ENCODE measurements at regions not wholly inside any gene's neighbourhood (a gene's known extent, or its start where the extent isn't known, plus 50 kb on each side); places are given as distances from the start of the nearest gene placed in this dataset.

- Histone ChIP-seq H3K4me1 (ENCODE audit: insufficient read depth) (no peaks in the 10 kb centered on the region), H3K27ac (ENCODE audit: low read depth) (no peak overlapping the region), H3K36me3 (ENCODE audit: insufficient read depth) (no peaks in the 10 kb centered on the region), H3K4me3 (ENCODE audit: low read depth, low read length) (no peak overlapping the region)
- WGBS: 63% methylated on average over 3 of the region's 3 CpGs
- no peak for DNase-seq (ENCODE audit: extremely low spot score)
Measured at GRCh38 chr9:4404156-4404555, 86.1 kb upstream of the SLC1A1 start.

GRCh38 chr9:4402501-4402900 lies 87.8 kb upstream of the SLC1A1 start:
- no peak overlapping the region for H3K4me3 ChIP-seq (ENCODE audit: low read depth, low read length)
- no peaks in the 10 kb centered on the region for H3K36me3 ChIP-seq (ENCODE audit: insufficient read depth)
- H3K4me1 ChIP-seq (ENCODE audit: insufficient read depth): no peaks in the 10 kb centered on the region
- H3K27ac ChIP-seq (ENCODE audit: low read depth): no peak overlapping the region
- DNase-seq (ENCODE audit: extremely low spot score): no peak

- H3K4me1 ChIP-seq (ENCODE audit: insufficient read depth): no peaks in the 10 kb centered on the region
- WGBS: 92% methylated on average over 3 of the region's 3 CpGs
- H3K4me3 ChIP-seq (ENCODE audit: low read depth, low read length): no peak overlapping the region
- no peak for DNase-seq (ENCODE audit: extremely low spot score)
- no peaks in the 10 kb centered on the region for H3K36me3 ChIP-seq (ENCODE audit: insufficient read depth)
- no peak overlapping the region for H3K27ac ChIP-seq (ENCODE audit: low read depth)
Measured at GRCh38 chr9:4400731-4401130, 89.5 kb upstream of the SLC1A1 start.

GRCh38 chr9:4397917-4398316 lies 92.4 kb upstream of the SLC1A1 start:
- WGBS: 74% methylated on average over 2 of the region's 2 CpGs
- no peaks in the 10 kb centered on the region for H3K4me1 ChIP-seq (ENCODE audit: insufficient read depth)

DNA sequence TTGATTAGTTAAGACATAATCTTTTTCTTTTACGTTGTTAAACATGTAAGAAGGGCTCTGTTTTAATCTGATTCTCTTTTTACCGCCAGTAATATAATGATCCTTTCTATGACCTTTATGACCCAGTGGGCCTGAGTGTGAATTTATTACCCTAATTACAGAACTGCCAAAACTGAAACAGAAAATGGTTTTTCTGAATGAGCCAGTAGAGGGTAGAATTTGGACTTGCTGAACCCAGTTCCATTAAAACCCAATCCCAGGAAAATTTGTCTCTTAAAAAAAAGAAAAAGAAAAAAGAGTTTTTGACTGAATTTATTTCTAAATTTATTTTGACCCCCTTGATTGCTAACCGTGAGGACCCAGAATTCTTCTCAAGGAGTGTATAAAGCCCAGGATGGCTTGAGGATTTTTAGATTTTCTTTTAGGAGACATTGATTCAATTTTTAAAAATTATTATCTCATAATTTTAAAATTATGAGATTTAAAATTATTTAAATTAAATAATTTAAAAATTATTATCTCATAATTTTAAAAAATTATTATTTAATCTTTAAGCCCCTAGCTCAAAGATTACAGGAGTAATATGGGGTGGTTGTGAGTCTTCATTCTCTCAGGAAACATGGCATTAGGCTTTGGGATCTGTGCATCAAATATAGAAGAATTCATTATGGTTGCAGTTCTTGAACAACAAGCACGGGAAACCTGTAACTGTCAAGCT lies 94.1 kb upstream of the GLIS3 start:
- WGBS: 82% methylated on average over 4 of the region's 4 CpGs
- no peak for DNase-seq (ENCODE audit: extremely low spot score)

More at GRCh38 chr9:4397917-4398316, 92.4 kb upstream of the SLC1A1 start:
- Histone ChIP-seq H3K4me3 (ENCODE audit: low read depth, low read length) (no peak overlapping the region), H3K36me3 (ENCODE audit: insufficient read depth) (no peaks in the 10 kb centered on the region), H3K27ac (ENCODE audit: low read depth) (no peak overlapping the region)
- DNase-seq (ENCODE audit: extremely low spot score): no peak

GRCh38 chr9:4389755-4390154 lies 89.9 kb upstream of the GLIS3 start:
- Histone ChIP-seq H3K4me1 (ENCODE audit: insufficient read depth) (no peaks in the 10 kb centered on the region), H3K36me3 (ENCODE audit: insufficient read depth) (no peaks in the 10 kb centered on the region), H3K4me3 (ENCODE audit: low read depth, low read length) (no peak overlapping the region), H3K27ac (ENCODE audit: low read depth) (no peak overlapping the region)
- no peak for DNase-seq (ENCODE audit: extremely low spot score)
- WGBS: 53% methylated on average over 4 of the region's 4 CpGs

More for the DNA sequence above, 94.1 kb upstream of the GLIS3 start:
- H3K36me3 ChIP-seq (ENCODE audit: insufficient read depth): no peaks in the 10 kb centered on the region
- no peak overlapping the region for H3K27ac ChIP-seq (ENCODE audit: low read depth)
- H3K4me3 ChIP-seq (ENCODE audit: low read depth, low read length): no peak overlapping the region
- H3K4me1 ChIP-seq (ENCODE audit: insufficient read depth): no peaks in the 10 kb centered on the region

- no peak for DNase-seq (ENCODE audit: extremely low spot score)
- 86% methylated on average over 5 of the region's 5 CpGs for WGBS
Measured at GRCh38 chr9:4389003-4389402, 89.1 kb upstream of the GLIS3 start.

DNA sequence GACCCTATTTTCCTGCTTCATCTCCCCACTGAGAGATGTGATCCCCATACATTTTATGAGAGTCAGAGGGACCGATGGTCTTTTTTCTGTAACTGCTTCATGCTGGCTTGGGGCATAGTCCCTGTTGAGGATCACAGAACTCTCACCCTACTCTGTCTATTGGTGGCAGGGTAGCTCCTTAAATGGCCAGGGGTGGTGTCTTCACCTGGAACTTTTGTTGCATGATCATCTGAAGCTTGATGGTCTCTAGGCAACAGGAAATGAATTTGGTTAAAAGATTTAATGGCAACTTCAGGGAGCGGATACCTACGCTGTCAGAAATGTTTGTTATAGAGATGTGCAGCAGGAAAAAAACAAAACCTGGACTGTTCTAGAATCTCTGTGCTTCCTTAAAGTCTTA lies 87.0 kb upstream of the GLIS3 start:
- DNase-seq (ENCODE audit: extremely low spot score): no peak
- H3K4me3 ChIP-seq (ENCODE audit: low read depth, low read length): no peak overlapping the region
- no peaks in the 10 kb centered on the region for H3K4me1 ChIP-seq (ENCODE audit: insufficient read depth)
- no peak overlapping the region for H3K27ac ChIP-seq (ENCODE audit: low read depth)
- 83% methylated on average over 3 of the region's 3 CpGs for WGBS
- no peaks in the 10 kb centered on the region for H3K36me3 ChIP-seq (ENCODE audit: insufficient read depth)

More at GRCh38 chr9:4389003-4389402, 89.1 kb upstream of the GLIS3 start:
- no peaks in the 10 kb centered on the region for H3K36me3 ChIP-seq (ENCODE audit: insufficient read depth)
- no peaks in the 10 kb centered on the region for H3K4me1 ChIP-seq (ENCODE audit: insufficient read depth)
- H3K27ac ChIP-seq (ENCODE audit: low read depth): no peak overlapping the region
- no peak overlapping the region for H3K4me3 ChIP-seq (ENCODE audit: low read depth, low read length)

GRCh38 chr9:4384750-4385149 lies 84.9 kb upstream of the GLIS3 start:
- DNase-seq (ENCODE audit: extremely low spot score): no peak
- Histone ChIP-seq H3K4me1 (ENCODE audit: insufficient read depth) (no peaks in the 10 kb centered on the region), H3K36me3 (ENCODE audit: insufficient read depth) (no peaks in the 10 kb centered on the region), H3K4me3 (ENCODE audit: low read depth, low read length) (no peak overlapping the region), H3K27ac (ENCODE audit: low read depth) (no peak overlapping the region)
- 62% methylated on average over 5 of the region's 5 CpGs for WGBS

DNA sequence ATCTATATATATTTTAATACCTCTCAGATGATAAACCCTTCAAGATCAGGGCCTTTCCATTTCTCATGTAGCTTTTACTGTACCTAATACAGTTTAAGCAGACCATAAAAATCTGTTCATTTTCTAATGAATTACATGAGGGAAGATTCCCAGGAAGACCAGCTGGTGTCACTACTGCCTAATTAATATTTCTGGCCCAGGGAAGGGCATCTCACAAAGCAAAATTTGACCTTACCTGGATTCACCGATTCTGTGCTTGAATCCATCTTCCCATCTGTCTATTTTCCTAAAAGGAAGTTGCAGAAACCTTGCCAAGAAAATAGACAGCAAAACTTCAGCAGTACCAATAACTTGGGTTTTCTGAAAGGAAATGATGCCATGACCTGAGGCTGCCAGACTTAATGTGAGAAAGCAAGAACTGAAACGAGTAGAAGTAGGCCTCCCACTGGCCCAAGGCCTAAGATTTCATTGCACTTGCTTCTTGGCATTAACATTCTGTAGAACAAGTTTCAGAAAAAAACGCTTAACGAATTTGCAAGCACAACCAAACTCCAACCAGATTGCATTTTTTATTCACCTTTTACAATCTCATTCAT lies 83.0 kb upstream of the GLIS3 start:
- DNase-seq (ENCODE audit: extremely low spot score): no peak
- 57% methylated on average over 4 of the region's 4 CpGs for WGBS
- Histone ChIP-seq H3K27ac (ENCODE audit: low read depth) (no peak overlapping the region), H3K4me1 (ENCODE audit: insufficient read depth) (no peaks in the 10 kb centered on the region), H3K4me3 (ENCODE audit: low read depth, low read length) (no peak overlapping the region), H3K36me3 (ENCODE audit: insufficient read depth) (no peaks in the 10 kb centered on the region)

DNA sequence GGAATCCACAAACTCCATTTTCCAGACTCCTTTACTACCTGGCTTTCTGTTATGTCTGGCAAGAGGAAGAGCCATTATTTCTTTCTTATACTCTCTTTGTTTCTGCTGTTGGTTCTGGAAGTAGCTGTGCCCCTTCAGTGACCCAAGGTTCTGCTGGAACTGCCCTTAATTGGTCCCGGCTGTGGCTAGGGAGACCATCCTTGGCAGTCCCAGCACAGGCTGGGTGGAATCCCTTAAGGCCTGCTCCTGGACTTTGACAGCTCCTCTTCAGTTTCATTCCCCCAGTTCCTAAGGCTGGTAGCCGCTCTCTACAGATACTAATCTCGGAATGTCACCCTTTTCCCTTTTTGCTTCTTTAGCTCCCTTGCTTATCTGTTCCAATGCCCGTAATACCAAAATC lies 81.9 kb upstream of the GLIS3 start:
- H3K27ac ChIP-seq (ENCODE audit: low read depth): no peak overlapping the region
- WGBS: 70% methylated on average over 4 of the region's 4 CpGs
- no peaks in the 10 kb centered on the region for H3K4me1 ChIP-seq (ENCODE audit: insufficient read depth)
- H3K36me3 ChIP-seq (ENCODE audit: insufficient read depth): no peaks in the 10 kb centered on the region
- DNase-seq (ENCODE audit: extremely low spot score): no peak
- H3K4me3 ChIP-seq (ENCODE audit: low read depth, low read length): no peak overlapping the region

DNA sequence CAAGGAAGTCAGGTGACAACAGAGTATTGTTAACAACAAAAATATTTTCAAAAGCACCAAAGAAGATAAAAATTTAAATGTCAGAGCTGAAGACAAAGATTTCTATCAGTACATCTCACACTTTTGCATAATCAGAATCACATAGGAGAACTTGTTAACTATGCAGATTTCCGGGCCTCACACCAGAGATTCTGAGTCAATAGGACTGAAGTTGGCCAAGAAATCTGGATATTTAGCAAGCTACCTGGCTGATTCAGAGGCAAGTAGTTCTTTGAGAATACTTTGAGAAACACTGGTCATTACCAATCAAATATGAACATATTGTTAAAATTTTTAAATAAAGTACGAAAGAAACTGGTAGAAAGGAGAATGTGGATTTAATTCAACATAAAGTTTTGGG lies 80.5 kb upstream of the GLIS3 start:
- H3K4me1 ChIP-seq (ENCODE audit: insufficient read depth): no peaks in the 10 kb centered on the region
- H3K36me3 ChIP-seq (ENCODE audit: insufficient read depth): no peaks in the 10 kb centered on the region
- no peak overlapping the region for H3K4me3 ChIP-seq (ENCODE audit: low read depth, low read length)
- no peak overlapping the region for H3K27ac ChIP-seq (ENCODE audit: low read depth)
- no peak for DNase-seq (ENCODE audit: extremely low spot score)
- WGBS: 88% methylated on average over 2 of the region's 2 CpGs

DNA sequence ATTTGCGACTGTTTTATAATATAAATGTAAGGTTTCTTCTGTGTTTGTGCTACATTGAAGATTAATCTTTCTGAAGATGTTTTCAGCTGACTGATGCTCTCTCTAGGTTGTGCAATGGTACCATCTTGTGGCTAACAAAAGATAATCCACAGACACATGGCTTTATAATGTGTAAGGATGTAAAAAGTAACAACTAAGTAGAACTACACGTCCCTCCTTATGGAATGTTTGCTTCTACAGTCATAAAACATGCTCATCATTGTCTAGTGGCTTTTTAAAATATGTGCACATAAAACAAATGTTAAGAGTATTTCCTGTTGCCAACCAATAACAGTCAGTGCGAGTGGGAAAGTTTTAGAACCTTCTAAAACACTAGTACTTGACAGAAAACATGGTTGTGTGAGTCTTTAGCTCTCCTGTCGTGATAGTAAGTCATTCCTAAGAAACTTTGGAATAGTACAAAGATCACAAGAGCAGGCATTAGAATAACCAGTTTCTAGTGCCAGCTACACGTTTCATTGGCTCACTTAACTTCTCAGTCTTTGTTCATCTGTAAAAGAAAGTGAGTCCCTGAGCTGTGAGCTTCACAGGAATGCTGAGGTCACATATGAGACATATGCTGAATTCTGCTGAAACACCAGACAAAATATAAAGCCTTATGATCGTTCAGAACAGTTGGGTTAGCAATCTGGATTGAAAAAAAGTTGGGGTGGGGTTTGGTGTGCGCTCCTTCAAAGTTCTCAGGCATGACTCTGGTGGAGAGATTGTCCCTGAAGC lies 75.7 kb upstream of the GLIS3 start:
- peak; percentile 7 for DNase-seq (ENCODE audit: extremely low spot score)
- Histone ChIP-seq H3K36me3 (ENCODE audit: insufficient read depth) (no peaks in the 10 kb centered on the region), H3K27ac (ENCODE audit: low read depth) (no peak overlapping the region), H3K4me1 (ENCODE audit: insufficient read depth) (no peaks in the 10 kb centered on the region), H3K4me3 (ENCODE audit: low read depth, low read length) (no peak overlapping the region)
- WGBS: 42% methylated on average over 7 of the region's 7 CpGs

DNA sequence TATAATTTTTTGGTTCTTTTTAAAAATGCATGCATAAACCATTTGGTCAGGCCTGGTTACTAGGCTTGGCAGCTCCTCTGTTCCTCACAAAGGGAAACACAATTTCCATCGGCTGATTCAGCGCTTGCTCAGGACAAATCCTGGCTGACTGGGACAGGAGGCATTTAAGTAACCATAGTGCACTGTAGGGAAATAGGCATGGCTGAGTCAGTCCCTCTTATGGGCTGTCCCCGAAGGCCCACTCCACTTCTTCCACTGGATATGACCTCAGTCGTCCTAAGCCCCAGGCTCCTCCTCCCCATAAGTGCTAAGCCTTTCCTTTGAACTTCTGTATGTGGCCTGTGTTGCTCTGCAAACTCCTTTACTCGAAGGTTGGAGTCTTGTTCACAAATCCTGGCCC lies 71.2 kb upstream of the GLIS3 start:
- Histone ChIP-seq H3K4me3 (ENCODE audit: low read depth, low read length) (no peak overlapping the region), H3K27ac (ENCODE audit: low read depth) (no peak overlapping the region), H3K4me1 (ENCODE audit: insufficient read depth) (no peaks in the 10 kb centered on the region), H3K36me3 (ENCODE audit: insufficient read depth) (no peaks in the 10 kb centered on the region)
- 61% methylated on average over 5 of the region's 5 CpGs for WGBS
- no peak for DNase-seq (ENCODE audit: extremely low spot score)
